Epithelial cell of proximal tubule (primary cell): ENCODE measurements at regions not wholly inside any gene's neighbourhood (a gene's known extent, or its start where the extent isn't known, plus 50 kb on each side); places are given as distances from the start of the nearest gene placed in this dataset.
"Not testable (repeated sequence)": the region's sequence is repeated elsewhere in the genome, so short reads cannot be mapped to it uniquely, and the experiment has no call there.

Source experiments
- DNase-seq: peaks from one replicate; pipeline ENCODE4 v3.0.0-alpha.2; 2011; ENCODE audit warnings: low read depth
- H3K4me3 ChIP-seq: 2 replicates; pipeline ENCODE4 v1.5.1; 2011; ENCODE audit warnings: low read depth, mild to moderate bottlenecking, low read length
- TF ChIP-seq, protein P1 (sequence below): conservative IDR thresholded peaks from 2 replicates; pipeline ENCODE4 v1.5.1; 2012; ENCODE audit warnings: low read depth, mild to moderate bottlenecking, low read length

DNA sequence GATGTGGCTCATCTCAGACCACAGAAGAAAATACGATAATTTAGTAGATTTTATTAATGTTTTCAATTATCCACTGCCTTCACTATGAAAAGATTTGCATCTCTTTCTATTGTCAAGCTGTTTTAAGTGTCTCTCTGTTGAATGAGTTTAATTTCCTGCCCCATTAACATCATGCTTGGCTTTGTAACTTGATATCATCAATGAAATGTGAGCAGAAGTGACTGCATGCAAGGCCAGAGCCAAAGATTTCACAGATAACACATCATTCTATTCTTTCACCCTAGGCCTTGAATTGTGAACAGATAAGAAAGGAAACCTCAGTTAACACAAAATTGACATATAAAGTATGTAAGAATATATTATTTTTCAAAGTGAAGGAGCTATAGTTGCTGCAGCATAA lies 986.4 kb upstream of the CDH18 start:
- no peak overlapping the region for H3K4me3 ChIP-seq

DNA sequence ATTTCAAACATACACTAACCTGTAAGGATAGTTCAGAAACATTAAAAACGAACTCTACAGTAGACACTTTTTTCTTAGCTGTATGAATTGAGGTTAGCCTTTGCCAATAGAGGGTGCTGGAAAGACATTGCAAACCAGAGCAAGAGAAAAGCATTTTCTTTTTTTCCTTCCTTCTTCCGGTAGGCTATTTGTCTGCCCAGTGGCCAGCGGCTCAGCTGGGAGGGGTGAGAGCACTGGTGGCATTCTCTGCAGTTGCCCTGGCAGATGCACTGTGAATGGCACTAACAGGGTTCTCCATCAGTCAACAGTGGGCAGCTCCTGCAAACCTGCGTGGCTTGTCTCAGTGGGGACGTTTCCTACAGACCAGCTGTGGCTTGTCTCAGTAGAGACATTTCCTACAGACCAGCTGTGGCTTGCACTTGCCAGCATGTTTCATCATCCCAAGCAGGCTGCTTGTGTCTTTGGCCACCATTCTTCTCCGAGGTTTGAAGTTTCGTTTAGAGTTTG lies 984.5 kb upstream of the CDH18 start:
- TF ChIP-seq, protein P1, sequence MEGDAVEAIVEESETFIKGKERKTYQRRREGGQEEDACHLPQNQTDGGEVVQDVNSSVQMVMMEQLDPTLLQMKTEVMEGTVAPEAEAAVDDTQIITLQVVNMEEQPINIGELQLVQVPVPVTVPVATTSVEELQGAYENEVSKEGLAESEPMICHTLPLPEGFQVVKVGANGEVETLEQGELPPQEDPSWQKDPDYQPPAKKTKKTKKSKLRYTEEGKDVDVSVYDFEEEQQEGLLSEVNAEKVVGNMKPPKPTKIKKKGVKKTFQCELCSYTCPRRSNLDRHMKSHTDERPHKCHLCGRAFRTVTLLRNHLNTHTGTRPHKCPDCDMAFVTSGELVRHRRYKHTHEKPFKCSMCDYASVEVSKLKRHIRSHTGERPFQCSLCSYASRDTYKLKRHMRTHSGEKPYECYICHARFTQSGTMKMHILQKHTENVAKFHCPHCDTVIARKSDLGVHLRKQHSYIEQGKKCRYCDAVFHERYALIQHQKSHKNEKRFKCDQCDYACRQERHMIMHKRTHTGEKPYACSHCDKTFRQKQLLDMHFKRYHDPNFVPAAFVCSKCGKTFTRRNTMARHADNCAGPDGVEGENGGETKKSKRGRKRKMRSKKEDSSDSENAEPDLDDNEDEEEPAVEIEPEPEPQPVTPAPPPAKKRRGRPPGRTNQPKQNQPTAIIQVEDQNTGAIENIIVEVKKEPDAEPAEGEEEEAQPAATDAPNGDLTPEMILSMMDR, result peak; percentile 53
- DNase-seq, result no peak
- peak overlapping the region; percentile 23 for H3K4me3 ChIP-seq

More for the DNA sequence above, 986.4 kb upstream of the CDH18 start:
- TF ChIP-seq, protein P1, result no peak
- DNase-seq, result no peak

DNA sequence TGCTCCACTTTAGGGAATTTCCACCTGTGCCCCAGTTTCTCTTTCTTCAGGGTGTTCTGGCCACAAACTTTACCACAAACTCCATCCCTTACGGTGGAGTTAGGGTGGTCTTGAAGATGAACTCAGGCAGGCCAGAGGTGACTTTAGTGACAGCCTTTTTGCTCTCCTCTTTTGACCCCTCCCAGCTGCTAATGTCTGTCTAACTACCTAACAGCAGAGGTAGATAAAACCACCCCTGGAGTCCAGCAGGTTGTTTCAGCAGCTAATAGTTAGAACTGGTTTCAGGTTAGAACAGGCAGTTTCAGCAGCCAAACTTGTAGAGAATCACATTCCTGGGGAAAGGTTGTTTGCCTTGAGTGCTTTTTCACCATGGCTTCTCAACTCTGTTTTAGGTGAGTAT lies 971.3 kb upstream of the CDH18 start:
- TF ChIP-seq, protein P1, result no peak
- H3K4me3 ChIP-seq, result no peak overlapping the region
- DNase-seq, result no peak

DNA sequence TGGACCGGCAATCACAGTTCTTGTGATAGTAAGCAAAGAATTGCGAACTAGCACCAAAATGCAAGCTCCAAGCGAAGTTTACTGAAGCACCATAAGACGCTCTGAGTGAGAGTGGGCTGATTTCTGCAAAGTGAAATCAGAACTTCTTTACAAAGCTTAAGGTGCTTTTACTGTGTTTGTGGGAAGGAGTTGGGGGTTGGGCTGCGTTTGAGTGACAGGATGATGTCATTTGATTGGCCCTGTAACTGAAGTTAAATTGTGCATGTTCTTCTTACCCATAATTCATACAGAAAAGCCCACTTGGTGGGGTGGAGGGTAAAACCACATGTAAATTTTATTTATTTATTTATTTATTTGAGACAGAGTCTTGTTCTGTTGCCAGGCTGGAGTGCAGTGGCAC lies 970.6 kb upstream of the CDH18 start:
- TF ChIP-seq, protein P1, result no peak
- H3K4me3 ChIP-seq, result no peak overlapping the region
- no peak for DNase-seq

DNA sequence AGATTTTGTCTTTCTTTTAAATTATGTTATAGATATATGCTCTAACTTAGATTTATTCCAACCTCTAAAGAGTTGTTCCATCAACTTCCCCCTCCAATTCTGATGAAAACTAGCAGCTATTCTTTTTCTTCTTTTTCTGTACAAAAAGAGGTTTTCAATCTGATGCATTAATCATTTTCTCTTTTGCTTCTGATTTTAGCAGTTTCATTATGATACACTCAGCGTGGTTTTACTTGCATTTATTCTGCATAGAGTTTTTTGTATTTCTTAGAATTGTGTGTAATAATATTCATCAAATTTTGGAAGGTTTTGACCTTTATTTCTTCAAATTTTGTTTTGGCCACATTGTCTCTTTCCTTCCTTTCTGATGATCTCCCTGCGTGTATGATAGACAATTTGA lies 968.1 kb upstream of the CDH18 start:
- TF ChIP-seq, protein P1, result no peak
- DNase-seq, result no peak
- no peak overlapping the region for H3K4me3 ChIP-seq

DNA sequence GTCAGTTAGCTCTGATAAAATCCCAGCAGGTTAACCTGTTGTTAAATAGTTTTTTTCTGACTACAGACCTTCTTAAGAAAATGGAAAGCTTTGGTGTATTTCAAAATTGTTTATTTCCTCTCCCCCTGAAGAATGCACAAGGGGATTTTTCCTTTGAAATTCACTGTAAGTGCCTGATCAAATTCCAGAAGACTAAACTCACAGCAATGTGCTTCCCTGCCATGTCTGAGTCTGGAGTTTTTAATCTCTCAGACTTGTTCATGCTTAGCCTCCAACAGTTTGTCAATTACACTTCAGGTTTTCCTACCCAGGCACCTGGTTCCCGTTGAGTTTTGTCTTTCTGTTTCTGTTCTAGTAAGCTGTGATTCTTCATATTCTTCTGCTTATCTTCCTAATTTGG lies 961.6 kb upstream of the CDH18 start:
- no peak overlapping the region for H3K4me3 ChIP-seq
- TF ChIP-seq, protein P1, result no peak
- DNase-seq, result no peak

DNA sequence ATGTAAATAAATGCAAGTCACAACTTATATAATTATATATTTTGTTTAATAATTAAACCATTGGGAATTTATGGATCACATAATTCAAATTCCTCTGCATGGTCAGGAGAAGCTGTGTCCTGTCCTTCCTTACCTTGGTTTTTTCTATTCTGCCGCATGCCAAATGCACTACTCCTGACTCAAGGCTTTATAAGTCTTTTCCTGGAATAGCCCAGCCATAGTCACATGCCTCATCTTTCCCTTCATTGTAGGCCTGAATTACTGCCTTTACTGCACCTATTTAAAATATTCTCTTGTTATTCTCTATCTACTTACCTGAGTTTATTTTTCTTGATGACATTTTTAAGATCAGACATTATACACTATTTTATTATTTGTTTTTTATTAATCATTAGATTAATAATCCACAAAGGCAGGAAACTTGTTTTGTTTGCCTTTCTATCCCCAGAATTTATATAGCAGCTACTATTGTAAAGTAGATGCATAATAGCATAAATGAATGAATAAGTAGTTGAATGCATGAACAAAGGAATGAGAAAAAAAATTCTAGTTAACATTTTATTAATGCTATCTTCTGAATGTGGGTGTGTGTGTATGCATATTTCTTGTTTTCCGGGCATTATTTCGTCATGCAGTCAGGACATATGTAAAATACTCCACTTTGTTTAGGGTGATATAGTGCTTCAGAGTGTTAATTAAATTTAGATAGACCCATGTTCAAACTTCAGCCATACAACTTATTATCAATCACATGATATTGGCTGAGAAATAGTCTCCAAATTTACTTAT lies 955.4 kb upstream of the CDH18 start:
- not testable (repeated sequence) for H3K4me3 ChIP-seq, DNase-seq

DNA sequence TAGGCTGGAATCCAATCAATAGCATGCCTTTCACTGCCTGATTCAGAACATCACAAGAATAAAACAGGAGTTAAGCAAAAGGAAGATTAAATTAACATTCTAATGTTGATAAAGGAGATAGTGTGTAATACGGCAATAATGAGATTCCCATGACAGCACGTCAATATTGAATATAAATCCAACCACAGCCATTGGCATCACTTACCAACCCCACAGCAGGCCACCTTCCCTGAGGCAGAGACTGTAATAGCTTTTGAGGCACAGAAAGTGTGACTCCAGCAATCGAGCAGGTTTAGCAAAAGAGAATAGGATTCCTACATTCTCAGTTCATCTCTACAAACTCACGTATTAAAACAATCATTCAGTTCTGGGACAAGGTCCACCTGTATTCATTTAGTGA lies 954.6 kb upstream of the CDH18 start:
- not testable (repeated sequence) for H3K4me3 ChIP-seq, DNase-seq

DNA sequence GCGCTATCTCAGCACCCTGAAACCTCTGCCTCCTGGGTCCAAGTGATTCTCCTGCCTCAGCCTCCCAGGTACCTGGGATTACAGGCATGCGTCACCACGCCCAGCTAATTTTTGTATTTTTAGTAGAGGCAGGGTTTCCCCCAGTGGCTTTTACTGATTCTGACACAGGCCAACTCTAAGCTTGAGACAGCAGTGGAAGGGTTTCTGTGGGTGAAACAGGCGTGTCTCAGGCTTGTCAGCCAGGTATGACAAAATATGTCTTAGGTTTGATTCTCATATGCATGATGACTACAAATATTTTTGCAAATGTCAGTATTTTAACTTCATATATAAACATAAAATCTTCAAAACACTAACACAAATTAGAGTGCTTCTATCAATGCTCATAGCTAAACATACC lies 952.8 kb upstream of the CDH18 start:
- not testable (repeated sequence) for H3K4me3 ChIP-seq, DNase-seq

DNA sequence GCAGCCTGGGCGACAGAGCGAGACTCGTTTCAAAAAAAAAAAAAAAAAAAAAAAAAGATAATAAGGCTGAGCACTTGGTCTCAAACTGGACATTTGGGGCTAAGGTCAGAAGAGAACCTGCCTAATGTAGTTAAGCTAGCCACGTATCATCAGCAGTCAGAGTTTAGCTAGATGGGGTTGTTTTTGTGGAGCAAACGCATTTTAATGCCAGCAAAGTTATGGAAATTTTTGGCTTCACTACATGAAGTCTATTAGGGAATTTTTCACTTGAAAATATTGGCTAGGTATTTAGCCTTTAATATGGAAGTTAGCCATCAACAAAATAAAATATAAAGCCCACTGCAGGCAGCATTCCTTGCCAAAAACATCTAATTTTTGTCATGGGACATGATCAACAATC lies 902.9 kb upstream of the CDH18 start:
- H3K4me3 ChIP-seq, DNase-seq: not testable (repeated sequence)

DNA sequence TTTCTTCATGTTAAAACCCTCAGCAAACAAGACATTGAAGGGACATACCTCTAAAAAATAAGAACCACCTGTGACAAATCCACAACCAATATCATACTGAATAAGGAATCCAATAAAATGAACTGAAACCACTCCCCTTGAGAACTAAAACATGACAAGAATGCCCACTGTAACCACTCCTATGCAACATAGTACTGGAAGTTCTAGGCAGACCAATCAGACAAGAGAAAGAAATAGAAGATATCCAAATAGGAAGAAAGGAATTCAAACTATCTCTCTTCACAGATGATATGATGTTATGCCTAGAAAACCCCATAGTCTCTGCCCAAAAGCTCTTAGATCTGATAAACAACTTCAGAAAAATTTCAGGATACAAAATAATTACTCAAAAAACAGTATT lies 887.7 kb upstream of the CDH18 start:
- DNase-seq, H3K4me3 ChIP-seq: not testable (repeated sequence)

DNA sequence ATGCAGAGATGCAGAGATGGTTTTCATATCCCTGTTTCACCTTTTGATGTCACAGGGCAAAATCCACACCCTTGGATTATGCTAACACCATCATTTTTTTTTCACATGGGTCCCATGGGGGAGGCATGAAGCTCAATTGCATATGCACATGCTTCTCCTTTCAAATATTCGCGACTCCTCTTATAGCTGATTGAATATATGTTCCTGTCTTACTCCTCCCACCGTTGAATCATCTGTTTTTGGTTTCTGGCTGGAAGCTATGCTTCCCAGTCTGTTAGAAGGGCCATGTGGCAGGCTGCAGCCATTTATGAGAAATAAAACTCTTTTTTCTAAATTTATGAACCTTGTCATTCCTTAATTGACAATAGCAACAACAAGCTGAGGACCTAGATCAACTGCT lies 877.9 kb upstream of the CDH18 start:
- DNase-seq, H3K4me3 ChIP-seq: not testable (repeated sequence)
